SW480 (cell line): ENCODE measurements at regions not wholly inside any gene's neighbourhood (a gene's known extent, or its start where the extent isn't known, plus 50 kb on each side); places are given as distances from the start of the nearest gene placed in this dataset.

Experiments used
- DNase-seq: peaks from one replicate; pipeline ENCODE4 v3.0.0-alpha.2; 2016; ENCODE audit warnings: low spot score

- no peak for DNase-seq
Measured at GRCh38 chr6:20313960-20314530, 87.6 kb upstream of the E2F3 start.

- DNase-seq, result no peak
Measured at GRCh38 chr6:20314866-20315845, 86.5 kb upstream of the E2F3 start.

- no peak for DNase-seq
Measured at GRCh38 chr6:20317430-20317829, 84.2 kb upstream of the E2F3 start.

GRCh38 chr6:20318851-20319387 lies 82.8 kb upstream of the E2F3 start:
- DNase-seq, result no peak

GRCh38 chr6:20319520-20320357 lies 81.9 kb upstream of the E2F3 start:
- DNase-seq, result no peak

GRCh38 chr6:20325641-20326421 lies 75.8 kb upstream of the E2F3 start:
- DNase-seq, result no peak

GRCh38 chr6:20326422-20326728 lies 75.3 kb upstream of the E2F3 start:
- DNase-seq, result no peak

- DNase-seq, result no peak
Measured at GRCh38 chr6:20327141-20327540, 74.5 kb upstream of the E2F3 start.

GRCh38 chr6:20328266-20328923 lies 73.3 kb upstream of the E2F3 start:
- DNase-seq, result no peak

GRCh38 chr6:20328924-20329300 lies 72.8 kb upstream of the E2F3 start:
- DNase-seq, result no peak

- no peak for DNase-seq
Measured at GRCh38 chr6:20331042-20331441, 70.6 kb upstream of the E2F3 start.

GRCh38 chr6:20331625-20332024 lies 70.1 kb upstream of the E2F3 start:
- no peak for DNase-seq

- DNase-seq, result no peak
Measured at GRCh38 chr6:20332441-20333006, 69.2 kb upstream of the E2F3 start.

- no peak for DNase-seq
Measured at GRCh38 chr6:20333721-20334269, 67.9 kb upstream of the E2F3 start.

- no peak for DNase-seq
Measured at GRCh38 chr6:20334334-20334733, 67.3 kb upstream of the E2F3 start.

GRCh38 chr6:20334962-20335361 lies 66.7 kb upstream of the E2F3 start:
- no peak for DNase-seq

- DNase-seq, result no peak
Measured at GRCh38 chr6:20335872-20336271, 65.8 kb upstream of the E2F3 start.

- DNase-seq, result no peak
Measured at GRCh38 chr6:20338156-20338555, 63.5 kb upstream of the E2F3 start.

- no peak for DNase-seq
Measured at GRCh38 chr6:20340068-20340848, 61.4 kb upstream of the E2F3 start.

- DNase-seq, result no peak
Measured at GRCh38 chr6:20341096-20341495, 60.6 kb upstream of the E2F3 start.
